Activated CD4-positive, alpha-beta T cell treated with anti-CD3 and anti-CD28 coated beads, Interleukin-2, amount 10 ng/mL, durations not matched to agents 7 days and 5 days (primary cell): ENCODE measurements at regions not wholly inside any gene's neighbourhood (a gene's known extent, or its start where the extent isn't known, plus 50 kb on each side); places are given as distances from the start of the nearest gene placed in this dataset.

ENCODE experiments used
- CTCF ChIA-PET: fragments of 350-600 bp; sonication (Branson Sonifier 250); formaldehyde crosslinking; loops from one replicate; lab custom pipeline; 2021; ENCODE audit warnings: antibody characterized with exemption; lab: Charles Lee
- POLR2A ChIA-PET: fragments of 350-600 bp; sonication (Branson Sonifier 250); formaldehyde crosslinking; loops from one replicate; lab custom pipeline; 2021; ENCODE audit warnings: antibody characterized with exemption; lab: Charles Lee
- DNase-seq: peaks from one replicate; pipeline ENCODE4 v3.0.0-alpha.2; 2020
- H3K27ac Mint-ChIP-seq: one replicate; pipeline ENCODE4 v1.8.0; 2021; ENCODE audit warnings: mild to moderate bottlenecking, moderate library complexity, mixed read lengths
- H3K27me3 Mint-ChIP-seq: one replicate; pipeline ENCODE4 v1.8.0; 2021; ENCODE audit warnings: mixed read lengths
- H3K36me3 Mint-ChIP-seq: one replicate; pipeline ENCODE4 v1.8.0; 2021; ENCODE audit warnings: low read depth, mixed read lengths
- H3K4me1 Mint-ChIP-seq: one replicate; pipeline ENCODE4 v1.8.0; 2021; ENCODE audit warnings: mixed read lengths
- H3K4me3 Mint-ChIP-seq: one replicate; pipeline ENCODE4 v1.8.0; 2021; ENCODE audit warnings: mild to moderate bottlenecking, moderate library complexity, mixed read lengths
- H3K9me3 Mint-ChIP-seq: one replicate; pipeline ENCODE4 v1.8.0; 2021; ENCODE audit warnings: mixed read lengths

DNA sequence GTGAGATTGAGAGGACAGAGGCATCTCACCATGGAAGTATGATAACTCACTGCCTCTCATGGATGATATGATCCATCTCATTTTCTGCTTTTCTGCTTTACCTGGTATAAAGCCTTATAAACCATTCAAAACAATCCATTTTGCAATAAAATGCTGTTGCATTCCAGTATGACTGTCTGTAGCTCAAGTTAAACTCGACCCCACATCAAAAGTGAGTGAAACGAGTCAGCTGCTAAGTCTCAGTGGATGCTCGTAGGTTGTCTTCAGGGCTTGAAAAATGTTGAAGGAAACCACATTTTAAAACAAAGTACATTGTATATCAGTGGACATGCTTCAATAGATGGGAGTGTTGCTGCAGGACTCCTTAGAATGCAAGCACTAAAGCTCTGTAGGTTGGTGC is 839.0 kb downstream of the TUSC7 start:
- no peak for DNase-seq
- ChIA-PET POLR2A (no interaction called here), CTCF (no interaction called here)
- Mint-ChIP-seq H3K9me3 (no peaks in the 10 kb centered on the region), H3K27me3 (no peaks in the 10 kb centered on the region), H3K4me3 (no peak overlapping the region), H3K27ac (no peak overlapping the region), H3K36me3 (no peaks in the 10 kb centered on the region), H3K4me1 (no peaks in the 10 kb centered on the region)

DNA sequence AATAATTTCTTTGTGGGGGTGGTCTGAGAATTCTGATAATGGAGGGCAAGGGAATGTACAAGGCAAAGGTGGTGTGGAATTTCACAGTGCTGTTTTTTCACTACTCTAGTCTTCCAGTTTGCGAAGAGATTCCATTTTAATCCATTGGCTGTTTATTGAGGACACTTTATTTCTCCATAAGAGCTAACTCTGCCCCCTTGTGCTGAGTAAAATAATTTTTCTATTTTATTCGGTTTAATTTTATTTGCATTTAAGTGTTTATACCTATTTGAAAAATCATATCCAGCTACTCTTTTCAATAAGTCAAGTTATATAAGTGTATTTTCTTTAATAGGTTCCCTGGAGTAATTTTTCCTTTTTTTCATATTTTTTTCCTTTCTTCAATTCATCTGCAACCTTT is 840.1 kb downstream of the TUSC7 start:
- ChIA-PET POLR2A (no interaction called here), CTCF (no interaction called here)
- Mint-ChIP-seq H3K4me1 (no peaks in the 10 kb centered on the region), H3K27ac (no peak overlapping the region), H3K27me3 (no peaks in the 10 kb centered on the region), H3K9me3 (no peaks in the 10 kb centered on the region), H3K4me3 (no peak overlapping the region), H3K36me3 (no peaks in the 10 kb centered on the region)
- no peak for DNase-seq

DNA sequence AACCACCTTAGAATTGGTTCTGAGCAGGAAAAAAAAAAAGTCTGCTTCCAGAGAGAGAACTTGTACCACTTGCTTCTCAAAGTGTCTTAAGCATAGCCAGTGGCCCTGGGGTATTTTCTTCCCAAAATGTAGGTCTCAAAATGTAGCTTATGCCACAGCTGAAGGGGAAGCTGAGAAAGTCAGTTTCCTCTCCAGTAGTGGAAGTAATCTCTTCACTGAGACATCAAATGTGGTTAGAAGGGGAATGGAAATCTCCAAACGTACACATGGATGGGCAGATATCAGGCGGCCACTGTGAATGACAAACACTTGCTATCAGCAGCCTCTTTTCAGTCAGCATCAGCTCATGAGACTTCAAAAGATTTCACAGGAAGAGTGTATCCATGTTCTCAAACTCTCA is 841.2 kb downstream of the TUSC7 start:
- H3K27me3 Mint-ChIP-seq = no peaks in the 10 kb centered on the region
- no peak overlapping the region for H3K4me3 Mint-ChIP-seq
- no peak overlapping the region for H3K27ac Mint-ChIP-seq
- CTCF ChIA-PET = no interaction called here
- H3K36me3 Mint-ChIP-seq = no peaks in the 10 kb centered on the region
- DNase-seq = no peak
- no peaks in the 10 kb centered on the region for H3K4me1 Mint-ChIP-seq
- H3K9me3 Mint-ChIP-seq = no peaks in the 10 kb centered on the region
- POLR2A ChIA-PET = no interaction called here

DNA sequence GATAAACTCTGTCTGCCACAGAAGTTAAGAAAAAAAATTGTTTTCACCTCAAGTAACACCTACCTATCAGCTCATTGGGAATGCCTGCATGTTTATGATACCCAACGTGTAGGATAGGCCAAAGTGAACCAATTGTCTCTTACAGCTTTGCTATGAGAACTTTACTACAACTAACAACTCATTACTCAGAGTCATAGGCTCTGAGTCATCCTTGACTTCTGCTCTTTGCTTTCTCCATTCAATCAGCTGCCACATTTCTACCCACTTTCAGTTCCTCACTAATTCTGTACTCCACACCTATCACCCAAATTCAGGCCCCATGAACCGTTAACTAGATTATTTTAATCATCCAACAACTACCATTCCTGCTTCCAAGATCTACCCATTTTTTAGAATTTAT is 843.9 kb downstream of the TUSC7 start:
- H3K27ac Mint-ChIP-seq = no peak overlapping the region
- H3K36me3 Mint-ChIP-seq = no peaks in the 10 kb centered on the region
- no peaks in the 10 kb centered on the region for H3K9me3 Mint-ChIP-seq
- no peaks in the 10 kb centered on the region for H3K4me1 Mint-ChIP-seq
- no peaks in the 10 kb centered on the region for H3K27me3 Mint-ChIP-seq
- ChIA-PET POLR2A (no interaction called here), CTCF (no interaction called here)
- H3K4me3 Mint-ChIP-seq = no peak overlapping the region
- no peak for DNase-seq

DNA sequence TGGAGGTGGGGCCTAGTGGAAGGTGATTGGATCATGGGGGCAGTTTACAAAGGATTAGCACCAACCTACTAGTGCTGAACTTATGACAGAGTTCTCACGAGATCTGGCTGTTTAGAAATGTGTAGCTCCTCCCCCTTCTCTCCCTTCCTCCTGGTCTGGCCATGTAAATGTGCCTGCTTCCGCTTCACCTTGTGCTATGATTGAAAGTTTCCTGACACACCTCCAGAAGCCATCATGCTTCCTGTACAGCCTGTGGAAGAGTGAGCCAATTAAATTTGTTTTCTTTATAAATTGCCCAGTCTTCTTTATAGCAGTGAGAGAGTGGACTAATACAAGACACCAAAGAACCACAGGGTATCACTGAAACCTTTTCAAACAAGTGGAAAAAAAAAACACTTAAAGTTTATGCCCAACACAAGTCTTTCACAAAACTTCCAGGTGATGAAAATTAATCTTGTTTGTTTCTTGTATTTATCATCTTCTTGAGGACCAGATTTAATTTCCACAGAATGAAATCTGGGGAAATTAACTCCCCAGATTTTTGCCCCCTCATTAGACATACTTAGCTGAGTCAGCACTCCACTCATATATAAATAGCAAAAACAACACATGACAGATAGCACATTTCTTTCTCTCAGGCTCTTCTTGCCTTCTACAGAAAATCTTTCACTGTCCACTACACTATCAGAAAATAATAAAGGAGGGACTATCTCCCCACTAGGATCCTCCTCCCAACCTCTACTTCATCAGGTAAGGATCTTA is 847.2 kb downstream of the TUSC7 start:
- Mint-ChIP-seq H3K4me1 (no peaks in the 10 kb centered on the region), H3K4me3 (no peak overlapping the region), H3K36me3 (no peaks in the 10 kb centered on the region), H3K9me3 (peaks cover 4% of the 10 kb centered on the region), H3K27ac (no peak overlapping the region), H3K27me3 (no peaks in the 10 kb centered on the region)
- no peak for DNase-seq
- CTCF ChIA-PET = no interaction called here
- POLR2A ChIA-PET = no interaction called here

GRCh38 chr3:117557464-117558090 is 848.0 kb downstream of the TUSC7 start:
- H3K9me3 Mint-ChIP-seq = peaks cover 4% of the 10 kb centered on the region
- H3K4me1 Mint-ChIP-seq = no peaks in the 10 kb centered on the region
- no peak overlapping the region for H3K4me3 Mint-ChIP-seq
- no peaks in the 10 kb centered on the region for H3K36me3 Mint-ChIP-seq
- H3K27me3 Mint-ChIP-seq = no peaks in the 10 kb centered on the region
- H3K27ac Mint-ChIP-seq = no peak overlapping the region
- POLR2A ChIA-PET = no interaction called here
- CTCF ChIA-PET = no interaction called here
- DNase-seq = no peak

DNA sequence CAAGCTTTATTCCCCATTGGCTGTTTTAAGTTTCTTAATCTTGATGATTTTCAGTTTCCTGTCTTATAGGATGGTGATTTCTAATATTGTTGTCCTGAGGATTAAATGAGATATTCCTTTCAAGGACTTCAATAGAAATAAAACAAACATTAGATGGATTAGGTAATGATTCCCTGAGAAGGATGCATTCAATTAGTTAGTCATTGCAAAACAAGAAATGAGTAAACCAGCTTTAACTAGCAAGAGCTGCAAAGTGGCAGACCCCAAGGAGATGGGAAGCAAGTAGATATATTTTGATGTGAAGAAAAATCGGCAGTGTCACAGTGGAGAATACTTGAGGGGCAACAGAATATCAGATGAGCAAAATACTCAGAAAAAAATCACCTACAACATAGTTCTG is 849.1 kb downstream of the TUSC7 start:
- Mint-ChIP-seq H3K27me3 (no peaks in the 10 kb centered on the region), H3K4me3 (no peak overlapping the region), H3K27ac (no peak overlapping the region), H3K9me3 (peaks cover 4% of the 10 kb centered on the region), H3K36me3 (no peaks in the 10 kb centered on the region), H3K4me1 (no peaks in the 10 kb centered on the region)
- ChIA-PET POLR2A (no interaction called here), CTCF (no interaction called here)
- DNase-seq = no peak

DNA sequence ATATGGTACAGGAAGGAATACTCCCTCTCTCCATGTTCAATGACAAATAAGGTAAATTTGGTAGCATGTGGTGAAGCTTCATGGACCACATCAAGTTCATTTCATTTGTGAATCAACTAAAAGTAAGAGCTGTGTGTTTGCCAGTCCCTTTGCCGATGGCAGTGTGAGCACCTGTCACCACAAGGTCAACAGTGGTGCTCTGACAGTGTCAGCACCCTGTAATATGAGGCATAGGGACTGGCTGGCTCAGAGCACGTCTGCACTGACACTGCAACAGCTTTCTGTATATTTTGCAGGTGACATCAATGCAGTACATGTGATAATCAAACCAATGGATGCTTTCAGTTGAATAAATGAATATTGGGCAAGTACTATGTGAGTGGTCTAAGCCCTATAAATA is 852.4 kb downstream of the TUSC7 start:
- H3K4me1 Mint-ChIP-seq = no peaks in the 10 kb centered on the region
- ChIA-PET POLR2A (no interaction called here), CTCF (no interaction called here)
- H3K27ac Mint-ChIP-seq = no peak overlapping the region
- no peaks in the 10 kb centered on the region for H3K36me3 Mint-ChIP-seq
- H3K27me3 Mint-ChIP-seq = no peaks in the 10 kb centered on the region
- no peak overlapping the region for H3K4me3 Mint-ChIP-seq
- peaks cover 4% of the 10 kb centered on the region for H3K9me3 Mint-ChIP-seq
- no peak for DNase-seq

- H3K27me3 Mint-ChIP-seq = no peaks in the 10 kb centered on the region
- no peaks in the 10 kb centered on the region for H3K4me1 Mint-ChIP-seq
- no peaks in the 10 kb centered on the region for H3K36me3 Mint-ChIP-seq
- H3K9me3 Mint-ChIP-seq = peaks cover 4% of the 10 kb centered on the region
- no peak for DNase-seq
- no peak overlapping the region for H3K4me3 Mint-ChIP-seq
- CTCF ChIA-PET = no interaction called here
- POLR2A ChIA-PET = no interaction called here
- H3K27ac Mint-ChIP-seq = no peak overlapping the region
Observed at GRCh38 chr3:117563063-117563462, 853.5 kb downstream of the TUSC7 start.

DNA sequence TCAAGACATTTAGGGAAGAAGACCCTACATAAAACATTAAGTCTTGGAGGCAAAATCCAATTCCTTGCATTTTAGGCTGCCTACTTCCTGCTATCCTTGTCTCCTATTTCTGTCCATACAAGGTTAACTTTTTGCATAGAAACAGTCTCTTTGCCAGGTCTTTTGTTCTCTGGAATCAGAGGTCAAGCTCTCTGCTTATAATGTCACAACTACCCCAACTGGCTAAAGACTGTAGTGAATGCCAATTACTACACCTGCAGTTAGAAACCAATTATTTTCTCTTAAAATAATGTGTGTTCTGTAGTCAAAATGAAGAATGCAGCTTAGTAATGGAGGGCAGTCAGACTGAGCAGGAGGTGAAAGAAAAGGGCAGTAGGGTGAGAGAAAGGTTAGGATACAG is 856.2 kb downstream of the TUSC7 start:
- no peaks in the 10 kb centered on the region for H3K9me3 Mint-ChIP-seq
- no peaks in the 10 kb centered on the region for H3K36me3 Mint-ChIP-seq
- no peak overlapping the region for H3K4me3 Mint-ChIP-seq
- no peak for DNase-seq
- no peaks in the 10 kb centered on the region for H3K4me1 Mint-ChIP-seq
- H3K27ac Mint-ChIP-seq = no peak overlapping the region
- ChIA-PET CTCF (no interaction called here), POLR2A (no interaction called here)
- no peaks in the 10 kb centered on the region for H3K27me3 Mint-ChIP-seq

- ChIA-PET CTCF (no interaction called here), POLR2A (no interaction called here)
- Mint-ChIP-seq H3K4me1 (no peaks in the 10 kb centered on the region), H3K9me3 (no peaks in the 10 kb centered on the region), H3K4me3 (no peak overlapping the region), H3K27me3 (no peaks in the 10 kb centered on the region), H3K27ac (no peak overlapping the region), H3K36me3 (no peaks in the 10 kb centered on the region)
- no peak for DNase-seq
Observed at GRCh38 chr3:117566926-117567325, 857.3 kb downstream of the TUSC7 start.

- H3K27ac Mint-ChIP-seq = no peak overlapping the region
- CTCF ChIA-PET = no interaction called here
- H3K9me3 Mint-ChIP-seq = no peaks in the 10 kb centered on the region
- H3K27me3 Mint-ChIP-seq = no peaks in the 10 kb centered on the region
- no peak overlapping the region for H3K4me3 Mint-ChIP-seq
- no peak for DNase-seq
- POLR2A ChIA-PET = no interaction called here
- H3K4me1 Mint-ChIP-seq = no peaks in the 10 kb centered on the region
- H3K36me3 Mint-ChIP-seq = no peaks in the 10 kb centered on the region
Observed at GRCh38 chr3:117567382-117567781, 857.8 kb downstream of the TUSC7 start.

DNA sequence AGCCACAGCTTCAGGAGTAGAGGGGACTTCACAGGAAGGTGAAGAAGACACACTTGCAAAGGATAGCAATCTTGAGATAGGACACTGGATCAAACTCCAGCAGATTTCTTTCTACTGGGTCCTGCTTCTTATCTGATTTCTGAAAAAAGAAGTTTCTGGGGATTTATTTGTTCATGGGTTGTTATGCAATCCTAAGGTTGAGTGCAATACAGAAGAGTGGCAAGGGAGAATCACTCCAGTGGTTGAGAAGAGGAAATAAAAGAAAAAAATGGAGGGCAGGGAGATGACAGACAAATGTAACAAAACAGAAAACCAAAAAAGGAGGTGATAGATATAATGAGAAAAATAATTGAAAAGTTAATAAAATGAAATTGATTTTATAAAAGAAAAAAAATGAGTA is 858.3 kb downstream of the TUSC7 start:
- Mint-ChIP-seq H3K27me3 (no peaks in the 10 kb centered on the region), H3K9me3 (no peaks in the 10 kb centered on the region), H3K27ac (no peak overlapping the region), H3K36me3 (no peaks in the 10 kb centered on the region), H3K4me1 (no peaks in the 10 kb centered on the region), H3K4me3 (no peak overlapping the region)
- no peak for DNase-seq
- POLR2A ChIA-PET = no interaction called here
- CTCF ChIA-PET = no interaction called here

- no peaks in the 10 kb centered on the region for H3K27me3 Mint-ChIP-seq
- no peak overlapping the region for H3K4me3 Mint-ChIP-seq
- no peaks in the 10 kb centered on the region for H3K9me3 Mint-ChIP-seq
Observed at GRCh38 chr3:117572786-117573185, 863.2 kb downstream of the TUSC7 start.

More at GRCh38 chr3:117572786-117573185, 863.2 kb downstream of the TUSC7 start:
- H3K36me3 Mint-ChIP-seq = no peaks in the 10 kb centered on the region
- H3K4me1 Mint-ChIP-seq = no peaks in the 10 kb centered on the region
- DNase-seq = no peak
- POLR2A ChIA-PET = no interaction called here
- CTCF ChIA-PET = no interaction called here
- H3K27ac Mint-ChIP-seq = no peak overlapping the region
